ENCODE measurements at regions not wholly inside any gene's neighbourhood (a gene's known extent, or its start where the extent isn't known, plus 50 kb on each side); places are given as distances from the start of the nearest gene placed in this dataset.

- H3K36me3 ChIP-seq (replicated peaks): no peaks in the 10 kb centered on the region
- H3K27me3 ChIP-seq (replicated peaks): no peaks in the 10 kb centered on the region
- no peak for DNase-seq
- TF ChIP-seq CTCF (IDR thresholded peaks at IDR 0.05; ENCODE audit: low read depth, low read length, missing control alignments): no peak
- H3K27ac ChIP-seq: no peak overlapping the region
- H3K4me3 ChIP-seq (ENCODE audit: low read depth, low read length): no peak overlapping the region
- in situ Hi-C loops (cut with HindIII; ENCODE audit: low pct_ligation_motif_present, low sequenced_read_pairs): no loop called here
Measured at GRCh38 chr10:43753397-43754061, 104.8 kb upstream of the ZNF32 start.

GRCh38 chr10:43752682-43753081, 104.0 kb upstream of the ZNF32 start:
- TF ChIP-seq CTCF (IDR thresholded peaks at IDR 0.05; ENCODE audit: low read depth, low read length, missing control alignments): no peak
- no peak overlapping the region for H3K4me3 ChIP-seq (ENCODE audit: low read depth, low read length)

GRCh38 chr10:43751646-43752045, 103.0 kb upstream of the ZNF32 start:
- Histone ChIP-seq H3K27ac (no peak overlapping the region), H3K4me3 (ENCODE audit: low read depth, low read length) (no peak overlapping the region), H3K27me3 (replicated peaks) (no peaks in the 10 kb centered on the region), H3K36me3 (replicated peaks) (no peaks in the 10 kb centered on the region)
- in situ Hi-C loops (cut with HindIII; ENCODE audit: low pct_ligation_motif_present, low sequenced_read_pairs): no loop called here
- TF ChIP-seq CTCF (IDR thresholded peaks at IDR 0.05; ENCODE audit: low read depth, low read length, missing control alignments): no peak
- no peak for DNase-seq

More at GRCh38 chr10:43752682-43753081, 104.0 kb upstream of the ZNF32 start:
- no peak for DNase-seq
- in situ Hi-C loops (cut with HindIII; ENCODE audit: low pct_ligation_motif_present, low sequenced_read_pairs): no loop called here
- no peak overlapping the region for H3K27ac ChIP-seq
- H3K27me3 ChIP-seq (replicated peaks): no peaks in the 10 kb centered on the region
- no peaks in the 10 kb centered on the region for H3K36me3 ChIP-seq (replicated peaks)

- no peak overlapping the region for H3K27ac ChIP-seq
- no peak for TF ChIP-seq CTCF (IDR thresholded peaks at IDR 0.05; ENCODE audit: low read depth, low read length, missing control alignments)
- no peak for DNase-seq
- in situ Hi-C loops (cut with HindIII; ENCODE audit: low pct_ligation_motif_present, low sequenced_read_pairs): no loop called here
- no peak overlapping the region for H3K4me3 ChIP-seq (ENCODE audit: low read depth, low read length)
- no peaks in the 10 kb centered on the region for H3K27me3 ChIP-seq (replicated peaks)
- no peaks in the 10 kb centered on the region for H3K36me3 ChIP-seq (replicated peaks)
Measured at GRCh38 chr10:43749940-43750552, 101.4 kb upstream of the ZNF32 start.

GRCh38 chr10:43749145-43749576, 100.5 kb upstream of the ZNF32 start:
- no peaks in the 10 kb centered on the region for H3K36me3 ChIP-seq (replicated peaks)
- DNase-seq: no peak
- no peaks in the 10 kb centered on the region for H3K27me3 ChIP-seq (replicated peaks)
- in situ Hi-C loops (cut with HindIII; ENCODE audit: low pct_ligation_motif_present, low sequenced_read_pairs): no loop called here
- H3K27ac ChIP-seq: no peak overlapping the region
- no peak overlapping the region for H3K4me3 ChIP-seq (ENCODE audit: low read depth, low read length)
- no peak for TF ChIP-seq CTCF (IDR thresholded peaks at IDR 0.05; ENCODE audit: low read depth, low read length, missing control alignments)

Data from brain microvascular endothelial cell (primary cell).